Kidney (tissue), 13 donors: ENCODE measurements at regions not wholly inside any gene's neighbourhood (a gene's known extent, or its start where the extent isn't known, plus 50 kb on each side); places are given as distances from the start of the nearest gene placed in this dataset.

Experiments
- DNase-seq, 5 donors: peaks; one replicate each; pipeline ENCODE4 v3.0.0-alpha.2; 2013 to 2020
- FAIRE-seq: peaks from 2 replicates; lab custom pipeline; 2012; peaks lifted over from hg19 to GRCh38; lab: Jason Lieb, UNC
- H3K27ac ChIP-seq, 2 donors: one replicate each; pipeline ENCODE4 v1.7.0; 2013; ENCODE audit warnings: low read depth in 2 of 2, low read length in 2 of 2, inconsistent platforms in 1 of 2
- H3K27me3 ChIP-seq: one replicate; pipeline ENCODE4 v1.7.1; 2013; ENCODE audit warnings: low read length, inconsistent platforms; ENCODE audit not compliant: control insufficient read depth, insufficient read depth
- H3K36me3 ChIP-seq, 3 donors: one replicate each; pipeline versions ENCODE4 v1.7.0 to v1.7.1; 2013; ENCODE audit warnings: low read length in 3 of 3, control low read depth in 1 of 3, inconsistent platforms in 1 of 3; ENCODE audit not compliant: insufficient read depth in 3 of 3, control insufficient read depth in 2 of 3
- H3K4me1 ChIP-seq, 3 donors: one replicate each; pipeline versions ENCODE4 v1.7.0 to v1.7.1; 2013; ENCODE audit warnings: low read length in 3 of 3, inconsistent platforms in 1 of 3, low read depth in 1 of 3; ENCODE audit not compliant: control insufficient read depth in 2 of 3, insufficient read depth in 2 of 3
- H3K4me3 ChIP-seq, 3 donors: one replicate each; pipeline versions ENCODE4 v1.7.0 to v1.8.1; 2013; ENCODE audit warnings: low read length in 3 of 3, control low read depth in 1 of 3, inconsistent platforms in 1 of 3
- H3K9ac ChIP-seq, 3 donors: one replicate each; pipeline versions ENCODE4 v1.7.0 to v1.7.1; 2013; ENCODE audit warnings: low read length in 3 of 3, control low read depth in 1 of 3, inconsistent platforms in 1 of 3
- H3K9me3 ChIP-seq, 3 donors: one replicate each; pipeline versions ENCODE4 v1.7.0 to v1.7.1; 2013; ENCODE audit warnings: low read length in 3 of 3, control low read depth in 1 of 3, inconsistent platforms in 1 of 3; ENCODE audit not compliant: control insufficient read depth in 2 of 3, insufficient read depth in 1 of 3
- intact Hi-C: fragments of 100-400 bp; cut with DNase I; formaldehyde crosslinking; loops from one replicate; pipeline ENCODE4 v1.11.1; 2022
- TF ChIP-seq, protein P1 (sequence below): IDR thresholded peaks from 3 replicates; pipeline ENCODE4 v1.5.1; 2012; ENCODE audit warnings: mild to moderate bottlenecking, moderate library complexity, borderline replicate concordance; ENCODE audit not compliant: insufficient read depth; ENCODE audit errors: extremely low read depth
- donor health status: control.
- donor health status: control.
- donor health status: control.
- donor health status: control.
- donor health status: control.
- donor health status: DM: yes; HTN: yes; CAD: no.
- donor health status: Normal renal cell carcinoma (clear cell type).

GRCh38 chr17:77422104-77422747 lies 281.5 kb downstream of the SEC14L1 start:
- H3K36me3 ChIP-seq = no peaks in the 10 kb centered on the region
- H3K4me3 ChIP-seq = no peak overlapping the region
- H3K27me3 ChIP-seq = no peaks in the 10 kb centered on the region
- FAIRE-seq (no peak), DNase-seq (peak in 1 of 5 donors; percentile 88)
- H3K27ac ChIP-seq = peak overlapping the region; percentile 16 to 50
- intact Hi-C loops = no loop called here
- H3K9ac ChIP-seq = peak overlapping the region in 1 of 3 donors; percentile 1
- peaks cover 5 to 55% (median 31%) of the 10 kb centered on the region in 3 donors for H3K4me1 ChIP-seq
- TF ChIP-seq, protein P1, sequence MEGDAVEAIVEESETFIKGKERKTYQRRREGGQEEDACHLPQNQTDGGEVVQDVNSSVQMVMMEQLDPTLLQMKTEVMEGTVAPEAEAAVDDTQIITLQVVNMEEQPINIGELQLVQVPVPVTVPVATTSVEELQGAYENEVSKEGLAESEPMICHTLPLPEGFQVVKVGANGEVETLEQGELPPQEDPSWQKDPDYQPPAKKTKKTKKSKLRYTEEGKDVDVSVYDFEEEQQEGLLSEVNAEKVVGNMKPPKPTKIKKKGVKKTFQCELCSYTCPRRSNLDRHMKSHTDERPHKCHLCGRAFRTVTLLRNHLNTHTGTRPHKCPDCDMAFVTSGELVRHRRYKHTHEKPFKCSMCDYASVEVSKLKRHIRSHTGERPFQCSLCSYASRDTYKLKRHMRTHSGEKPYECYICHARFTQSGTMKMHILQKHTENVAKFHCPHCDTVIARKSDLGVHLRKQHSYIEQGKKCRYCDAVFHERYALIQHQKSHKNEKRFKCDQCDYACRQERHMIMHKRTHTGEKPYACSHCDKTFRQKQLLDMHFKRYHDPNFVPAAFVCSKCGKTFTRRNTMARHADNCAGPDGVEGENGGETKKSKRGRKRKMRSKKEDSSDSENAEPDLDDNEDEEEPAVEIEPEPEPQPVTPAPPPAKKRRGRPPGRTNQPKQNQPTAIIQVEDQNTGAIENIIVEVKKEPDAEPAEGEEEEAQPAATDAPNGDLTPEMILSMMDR = no peak
- H3K9me3 ChIP-seq = no peaks in the 10 kb centered on the region

DNA sequence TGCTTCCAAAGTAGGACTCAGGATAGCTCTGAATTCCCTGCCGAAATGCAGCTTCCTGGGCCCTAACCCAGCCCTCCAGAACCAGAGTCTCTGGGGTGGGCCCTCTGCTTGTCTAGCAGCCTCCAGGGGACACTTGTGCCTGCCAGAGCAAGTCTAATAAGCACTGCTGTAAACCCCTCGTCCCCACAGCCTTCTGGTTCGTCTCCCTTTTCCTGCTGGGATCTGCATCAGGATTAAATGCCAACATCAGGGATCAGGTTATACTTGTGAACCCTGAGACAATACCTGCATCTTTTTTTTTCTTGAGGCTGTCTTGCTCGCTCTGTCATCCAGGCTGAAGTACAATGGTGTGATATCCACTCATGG lies 282.0 kb downstream of the SEC14L1 start:
- intact Hi-C loops = no loop called here
- Histone ChIP-seq H3K9me3 (no peaks in the 10 kb centered on the region), H3K36me3 (no peaks in the 10 kb centered on the region), H3K27me3 (no peaks in the 10 kb centered on the region), H3K27ac (peak overlapping the region; percentile 16 to 83), H3K4me3 (no peak overlapping the region), H3K9ac (peak overlapping the region in 1 of 3 donors; percentile 1), H3K4me1 (peaks cover 5 to 60% (median 34%) of the 10 kb centered on the region in 3 donors)
- TF ChIP-seq, protein P1 = no peak
- FAIRE-seq (no peak), DNase-seq (no peak)

DNA sequence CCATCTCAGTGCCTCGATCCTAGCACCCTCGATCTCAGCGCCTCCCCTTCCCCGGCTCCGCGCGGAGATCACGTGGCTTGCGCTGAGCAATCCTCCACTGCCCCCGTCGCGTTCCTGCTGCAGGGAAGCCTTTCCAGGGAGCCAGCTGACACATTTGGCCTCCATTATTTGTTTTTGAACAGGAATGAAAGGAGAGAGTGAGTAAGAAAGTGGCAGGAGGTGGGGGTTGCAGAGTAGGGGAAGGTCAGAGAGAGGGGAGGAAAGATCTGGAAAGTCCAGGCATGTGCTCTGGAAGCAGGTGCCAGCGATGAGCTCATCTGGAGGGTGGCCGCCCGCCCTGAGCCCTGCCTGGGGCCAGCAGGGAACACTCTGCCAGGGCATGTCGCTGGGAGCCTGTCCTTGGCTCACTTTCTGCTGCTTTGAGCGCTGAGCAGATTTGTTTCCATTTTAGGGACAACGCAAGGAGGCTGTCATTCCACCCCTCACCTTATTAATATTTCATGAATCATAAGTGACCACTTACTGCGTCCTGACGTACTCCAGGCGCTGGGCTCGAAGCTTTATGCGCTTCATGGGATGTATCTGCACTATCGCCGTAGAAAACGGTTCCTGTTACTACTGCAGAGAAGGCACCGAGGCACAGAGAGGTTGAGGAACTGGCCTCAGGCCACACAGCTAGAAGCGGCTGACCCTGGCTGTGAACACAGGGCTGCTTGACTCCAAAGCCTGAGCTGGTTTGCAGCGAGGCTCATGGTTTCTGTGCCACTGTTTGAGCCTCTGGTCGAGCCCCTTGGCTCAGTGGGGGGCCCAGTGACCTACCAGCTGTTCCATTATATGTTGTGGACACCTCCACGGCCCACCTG lies 283.1 kb downstream of the SEC14L1 start:
- Histone ChIP-seq H3K9ac (peak overlapping the region in 1 of 3 donors; percentile 47), H3K36me3 (no peaks in the 10 kb centered on the region), H3K4me3 (no peak overlapping the region), H3K27me3 (no peaks in the 10 kb centered on the region), H3K27ac (peak overlapping the region; percentile 76 to 83), H3K9me3 (no peaks in the 10 kb centered on the region), H3K4me1 (peaks cover 5 to 71% (median 39%) of the 10 kb centered on the region in 3 donors)
- TF ChIP-seq, protein P1 = no peak
- DNase-seq (peak in 2 of 5 donors; percentile 66 to 95), FAIRE-seq (no peak)
- intact Hi-C loops = no loop called here
